ENCODE measurements at regions not wholly inside any gene's neighbourhood (a gene's known extent, or its start where the extent isn't known, plus 50 kb on each side); places are given as distances from the start of the nearest gene placed in this dataset.
"Not testable (repeated sequence)": the region's sequence is repeated elsewhere in the genome, so short reads cannot be mapped to it uniquely, and the experiment has no call there.

- no peak for TF ChIP-seq CTCF (IDR thresholded peaks at IDR 0.05; ENCODE audit: borderline replicate concordance, insufficient read depth, low read depth, low read length)
These were observed 930.7 kb upstream of the HS3ST1 start for GRCh38 chr4:12359420-12359819.

DNA sequence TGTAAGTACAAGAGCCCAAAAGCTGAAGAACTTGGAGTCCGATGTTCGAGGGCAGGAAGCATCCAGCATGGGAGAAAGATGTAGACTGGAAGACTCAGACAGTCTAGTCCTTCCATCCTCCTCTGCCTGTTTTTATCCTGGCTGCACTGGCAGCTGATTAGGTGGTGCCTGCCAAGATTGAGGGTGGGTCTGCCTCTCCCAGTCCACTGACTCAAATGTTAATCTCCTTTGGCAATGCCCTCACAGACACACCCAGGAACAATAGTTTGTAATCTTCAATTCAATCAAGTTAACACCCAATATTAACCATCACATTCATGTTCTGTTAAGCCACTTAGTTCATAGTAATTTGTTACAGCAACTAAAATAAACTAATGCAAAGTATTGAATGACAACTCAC is 904.4 kb upstream of the HS3ST1 start:
- H3K4me3 ChIP-seq (ENCODE audit: low read depth, low read length), result not testable (repeated sequence)

More at GRCh38 chr4:12359420-12359819, 930.7 kb upstream of the HS3ST1 start:
- no peak overlapping the region for H3K4me3 ChIP-seq (ENCODE audit: low read depth, low read length)

DNA sequence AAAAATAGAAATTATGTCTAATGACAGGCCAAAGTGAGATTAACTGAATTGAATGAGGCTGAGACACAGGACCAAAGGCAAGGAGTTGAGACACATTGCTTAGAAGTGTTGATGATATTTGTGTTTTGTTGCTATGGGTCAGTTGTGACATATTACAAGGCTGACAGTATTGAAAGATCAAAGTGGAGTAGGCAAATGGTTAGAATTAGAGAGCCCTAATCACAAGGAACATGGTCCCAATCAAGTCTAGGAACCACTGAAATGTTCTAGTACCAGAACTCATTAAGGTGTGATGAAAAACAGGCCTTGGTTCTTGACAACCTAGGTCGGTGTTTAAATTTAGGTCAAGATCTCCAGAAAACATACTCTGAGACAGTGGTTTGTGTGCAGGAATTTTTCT is 896.3 kb upstream of the HS3ST1 start:
- no peak overlapping the region for H3K4me3 ChIP-seq (ENCODE audit: low read depth, low read length)
- TF ChIP-seq CTCF (IDR thresholded peaks at IDR 0.05; ENCODE audit: borderline replicate concordance, insufficient read depth, low read depth, low read length), result no peak

DNA sequence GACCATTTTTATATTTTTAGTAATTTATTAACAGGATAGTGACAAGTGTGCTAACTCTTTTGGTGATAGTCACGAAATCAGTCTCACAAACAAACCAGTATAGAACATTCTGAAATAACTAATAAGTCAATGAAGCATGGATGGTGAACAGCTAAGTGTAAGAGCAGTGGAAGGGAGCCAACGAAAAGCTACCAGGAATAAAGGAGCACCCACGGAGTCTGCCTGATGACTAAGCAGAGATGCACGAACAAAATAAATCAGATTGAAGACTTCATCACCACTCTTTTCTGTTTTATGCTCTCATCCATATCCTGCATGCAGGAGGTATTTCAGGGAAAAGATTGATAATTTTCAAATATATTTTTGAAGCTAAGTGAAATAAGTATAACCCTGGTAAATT is 891.1 kb upstream of the HS3ST1 start:
- no peak for TF ChIP-seq CTCF (IDR thresholded peaks at IDR 0.05; ENCODE audit: borderline replicate concordance, insufficient read depth, low read depth, low read length)
- no peak overlapping the region for H3K4me3 ChIP-seq (ENCODE audit: low read depth, low read length)

DNA sequence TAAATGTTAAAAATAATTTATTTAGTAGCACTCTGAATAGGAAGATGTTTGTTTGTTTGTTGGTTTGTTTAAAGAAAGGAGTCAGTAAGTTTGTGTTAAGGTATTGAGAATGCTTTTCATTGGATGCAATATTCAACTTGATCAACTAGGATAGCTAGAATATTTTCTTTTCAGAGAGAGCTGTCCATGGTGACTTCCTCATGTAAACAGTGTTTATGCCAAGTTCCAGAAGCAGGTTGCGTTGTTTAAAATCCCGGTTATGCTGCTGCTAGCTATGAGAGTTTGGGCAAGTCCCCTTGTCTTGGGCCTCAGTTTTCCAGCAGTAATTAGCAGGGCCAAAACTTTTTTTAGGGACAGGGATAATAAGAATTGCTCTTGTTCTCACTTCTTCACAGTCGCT is 876.2 kb upstream of the HS3ST1 start:
- H3K4me3 ChIP-seq (ENCODE audit: low read depth, low read length), result no peak overlapping the region
- TF ChIP-seq CTCF (IDR thresholded peaks at IDR 0.05; ENCODE audit: borderline replicate concordance, insufficient read depth, low read depth, low read length), result no peak

- no peak overlapping the region for H3K4me3 ChIP-seq (ENCODE audit: low read depth, low read length)
- TF ChIP-seq CTCF (IDR thresholded peaks at IDR 0.05; ENCODE audit: borderline replicate concordance, insufficient read depth, low read depth, low read length), result no peak
These were observed 867.7 kb upstream of the HS3ST1 start for GRCh38 chr4:12296366-12296765.

GRCh38 chr4:12293906-12294525 is 865.3 kb upstream of the HS3ST1 start:
- H3K4me3 ChIP-seq (ENCODE audit: low read depth, low read length), result no peak overlapping the region
- no peak for TF ChIP-seq CTCF (IDR thresholded peaks at IDR 0.05; ENCODE audit: borderline replicate concordance, insufficient read depth, low read depth, low read length)

- TF ChIP-seq CTCF (IDR thresholded peaks at IDR 0.05; ENCODE audit: borderline replicate concordance, insufficient read depth, low read depth, low read length), result no peak
- no peak overlapping the region for H3K4me3 ChIP-seq (ENCODE audit: low read depth, low read length)
These were observed 857.7 kb upstream of the HS3ST1 start for GRCh38 chr4:12286351-12286750.

Measured in GM12875 (cell line).